ENCODE measurements at regions not wholly inside any gene's neighbourhood (a gene's known extent, or its start where the extent isn't known, plus 50 kb on each side); places are given as distances from the start of the nearest gene placed in this dataset.

- DNase-seq: no peak
These were observed 310.5 kb downstream of the MYCN start for GRCh38 chr2:16250886-16251285.

GRCh38 chr2:16250466-16250865 lies 310.1 kb downstream of the MYCN start:
- no peak for DNase-seq

GRCh38 chr2:16250056-16250425 lies 309.7 kb downstream of the MYCN start:
- no peak for DNase-seq

- DNase-seq: no peak
These were observed 309.1 kb downstream of the MYCN start for GRCh38 chr2:16249246-16250055.

- no peak for DNase-seq
These were observed 308.3 kb downstream of the MYCN start for GRCh38 chr2:16248571-16249105.

- no peak for DNase-seq
These were observed 307.2 kb downstream of the MYCN start for GRCh38 chr2:16247326-16248122.

GRCh38 chr2:16246911-16247310 lies 306.6 kb downstream of the MYCN start:
- DNase-seq: no peak

GRCh38 chr2:16246281-16246850 lies 306.0 kb downstream of the MYCN start:
- DNase-seq: no peak

- no peak for DNase-seq
These were observed 305.2 kb downstream of the MYCN start for GRCh38 chr2:16245481-16246054.

GRCh38 chr2:16244966-16245320 lies 304.6 kb downstream of the MYCN start:
- DNase-seq: no peak

- DNase-seq: no peak
These were observed 304.0 kb downstream of the MYCN start for GRCh38 chr2:16244153-16244965.

GRCh38 chr2:16243411-16243996 lies 303.2 kb downstream of the MYCN start:
- no peak for DNase-seq

GRCh38 chr2:16242906-16243305 lies 302.6 kb downstream of the MYCN start:
- no peak for DNase-seq

- DNase-seq: no peak
These were observed 301.1 kb downstream of the MYCN start for GRCh38 chr2:16241166-16242160.

- no peak for DNase-seq
These were observed 300.1 kb downstream of the MYCN start for GRCh38 chr2:16240402-16240801.

- DNase-seq: no peak
These were observed 299.0 kb downstream of the MYCN start for GRCh38 chr2:16239296-16239850.

GRCh38 chr2:16238786-16239185 lies 298.4 kb downstream of the MYCN start:
- DNase-seq: no peak

GRCh38 chr2:16238001-16238761 lies 297.8 kb downstream of the MYCN start:
- no peak for DNase-seq

- no peak for DNase-seq
These were observed 295.4 kb downstream of the MYCN start for GRCh38 chr2:16235747-16236146.

Measured in hindlimb muscle (tissue), 1 donor.